Pulmonary artery endothelial cell (primary cell): ENCODE measurements at regions not wholly inside any gene's neighbourhood (a gene's known extent, or its start where the extent isn't known, plus 50 kb on each side); places are given as distances from the start of the nearest gene placed in this dataset.

Experiments used
- DNase-seq: peaks from one replicate; pipeline ENCODE4 v3.0.0-alpha.2; 2011; ENCODE audit warnings: low read depth, low spot score

DNA sequence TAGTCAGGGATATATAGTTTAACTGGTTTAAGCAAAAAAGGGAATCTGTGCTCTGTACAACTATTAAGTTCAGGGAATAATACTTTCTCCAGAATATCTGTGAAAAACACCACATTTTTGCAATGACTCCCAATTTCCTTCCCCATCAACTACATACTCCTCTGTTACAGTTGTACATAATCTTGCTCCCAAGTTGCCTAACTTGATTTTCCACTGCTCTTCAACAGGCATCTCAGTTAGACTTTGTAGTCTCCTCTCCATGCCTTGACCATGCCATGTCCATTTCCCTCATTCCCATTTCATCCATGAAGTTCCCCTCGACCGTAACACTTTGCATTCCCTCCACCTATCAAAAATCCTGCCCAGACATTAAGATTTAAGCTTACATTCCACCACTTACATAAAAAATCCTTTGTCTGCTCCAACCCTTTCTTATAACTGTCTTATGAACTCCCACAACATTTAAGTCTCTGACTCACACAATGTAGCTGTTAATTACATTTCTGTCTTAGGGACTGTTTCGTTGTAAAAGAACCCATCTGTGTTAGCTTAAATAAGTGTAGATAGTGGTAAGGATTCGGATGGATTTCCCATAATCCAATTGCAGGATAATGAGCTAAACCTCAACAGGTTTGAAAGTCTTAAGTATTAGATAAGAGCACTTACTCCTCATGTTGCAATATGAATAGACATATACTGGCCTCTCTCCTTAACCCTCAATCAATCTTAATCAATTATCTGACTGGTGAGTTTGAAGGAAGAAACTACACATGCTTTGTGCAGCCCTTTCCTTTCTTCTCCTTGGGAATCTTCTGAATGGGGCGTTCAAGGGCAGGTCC is 156.5 kb downstream of the PAWR start:
- no peak for DNase-seq

DNA sequence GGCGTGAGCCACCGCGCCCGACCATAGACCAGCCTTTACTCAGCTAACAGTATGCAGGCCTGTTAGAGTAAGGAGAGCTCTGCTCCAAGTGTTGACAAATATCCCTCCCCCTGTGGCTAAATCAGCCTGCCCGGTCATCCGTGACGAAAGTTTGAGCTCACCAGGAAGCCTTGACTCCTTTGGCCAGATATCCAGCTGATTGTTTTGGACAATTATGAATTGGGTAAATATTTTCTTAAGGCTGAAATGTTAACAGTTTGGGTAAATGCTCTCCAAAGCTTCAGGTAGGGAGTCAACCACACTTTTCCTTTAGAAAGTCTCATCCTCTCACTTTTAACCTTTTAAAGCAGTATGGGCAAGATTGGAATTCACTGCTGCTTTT is 157.9 kb downstream of the PAWR start:
- DNase-seq, result no peak

DNA sequence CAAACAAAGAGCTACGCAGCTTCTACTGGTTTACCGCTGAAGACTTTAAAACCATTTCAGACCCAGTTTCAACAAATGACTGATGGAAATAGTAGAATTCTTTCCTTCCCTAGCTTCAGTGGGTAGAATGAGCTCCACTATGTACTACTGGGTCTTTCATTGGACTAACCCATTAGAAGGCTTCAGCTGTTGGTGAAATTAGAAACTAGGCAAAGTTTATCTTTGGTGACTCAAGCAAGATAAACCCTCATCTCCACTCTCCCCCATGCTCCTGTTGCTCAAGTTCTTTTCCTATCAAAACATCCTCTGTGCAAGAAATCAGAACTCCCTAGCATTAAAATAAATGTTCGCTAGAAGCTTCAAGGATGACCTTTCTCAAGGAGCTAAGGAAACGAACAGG is 159.2 kb downstream of the PAWR start:
- DNase-seq, result no peak

DNA sequence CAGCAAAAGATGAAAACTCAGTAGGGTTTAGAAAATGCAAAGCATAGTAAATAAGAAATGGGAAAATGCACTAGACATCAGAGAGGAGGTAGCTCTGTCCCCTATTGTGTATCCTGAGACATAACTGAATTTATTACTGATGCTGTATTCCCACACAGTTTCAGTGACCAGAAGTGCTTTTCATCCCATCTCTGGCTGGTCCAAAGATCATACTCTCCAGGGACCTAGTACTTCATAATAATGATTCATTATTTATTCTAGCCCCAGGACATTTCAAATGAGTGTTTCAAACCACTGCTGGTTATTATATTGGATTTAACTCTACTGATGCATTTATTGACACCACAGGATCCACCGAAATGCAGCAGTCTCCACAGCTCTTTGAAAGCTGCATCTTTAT is 163.3 kb downstream of the PAWR start:
- DNase-seq, result no peak

DNA sequence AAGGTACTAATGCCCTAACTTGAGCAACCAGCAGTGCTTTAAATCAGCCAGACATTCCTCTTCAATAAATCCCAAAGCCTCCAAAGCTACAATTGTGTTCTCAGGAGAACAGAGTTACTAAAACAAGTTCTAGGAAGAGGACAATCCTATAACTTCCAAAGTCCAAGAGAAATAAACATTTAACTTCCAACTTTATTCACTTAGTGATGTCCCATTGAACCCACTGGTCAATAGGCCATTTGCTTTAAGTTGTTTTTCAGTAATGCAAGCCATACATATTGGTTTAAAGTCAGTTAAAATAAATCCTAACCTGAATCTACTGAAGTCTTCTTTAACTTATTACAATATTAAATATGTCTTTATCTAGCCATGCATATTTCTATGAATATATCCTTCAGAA is 165.4 kb downstream of the PAWR start:
- DNase-seq, result no peak

DNA sequence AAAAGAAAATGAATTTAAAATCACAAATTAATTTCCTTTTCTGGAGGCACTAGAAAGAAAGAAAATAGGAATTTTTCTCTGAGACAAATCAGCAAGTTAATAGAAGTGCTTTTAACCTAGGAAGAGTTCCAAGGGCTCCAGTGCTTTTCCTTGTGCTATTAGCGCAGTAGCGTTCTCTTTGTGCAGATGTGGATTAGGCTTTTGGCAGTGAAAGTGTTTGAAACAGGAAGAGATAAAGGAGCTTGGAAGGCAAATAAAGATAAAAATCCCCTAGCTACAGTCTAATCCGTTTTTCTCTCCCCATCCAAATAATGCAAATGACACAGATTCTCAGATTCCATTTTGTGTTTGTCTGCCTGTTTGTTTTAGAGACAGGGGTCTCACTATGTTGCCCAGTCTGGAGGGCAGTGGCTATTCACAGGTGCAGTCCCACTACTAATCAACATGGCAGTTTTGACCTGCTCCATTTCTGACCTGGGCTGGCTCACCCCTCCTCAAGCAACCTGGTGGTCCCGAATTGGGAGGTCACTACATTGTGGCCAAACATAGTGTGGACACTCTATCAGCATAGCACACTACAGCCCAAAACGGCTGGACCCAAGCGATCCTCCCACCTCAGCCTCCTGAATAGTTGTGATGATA is 166.1 kb downstream of the PAWR start:
- DNase-seq, result no peak

DNA sequence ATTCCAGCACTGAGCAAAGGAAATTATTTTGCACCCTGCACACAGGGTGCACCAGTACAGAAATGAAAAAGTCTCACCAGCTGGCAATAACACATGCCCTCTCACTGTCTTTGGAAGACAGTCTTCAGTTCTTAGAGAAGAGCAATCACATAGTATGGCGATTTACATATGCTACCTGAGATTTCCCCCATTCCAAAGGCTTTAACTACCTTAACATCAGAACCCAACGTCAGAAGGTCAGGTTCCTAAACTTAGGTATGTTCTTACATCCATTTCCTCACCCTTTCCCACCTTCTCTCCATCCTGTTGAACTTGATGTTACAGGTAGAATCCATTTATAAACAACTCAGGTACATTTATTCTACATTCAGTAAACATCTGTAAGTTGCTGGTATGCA is 167.8 kb downstream of the PAWR start:
- DNase-seq, result no peak

DNA sequence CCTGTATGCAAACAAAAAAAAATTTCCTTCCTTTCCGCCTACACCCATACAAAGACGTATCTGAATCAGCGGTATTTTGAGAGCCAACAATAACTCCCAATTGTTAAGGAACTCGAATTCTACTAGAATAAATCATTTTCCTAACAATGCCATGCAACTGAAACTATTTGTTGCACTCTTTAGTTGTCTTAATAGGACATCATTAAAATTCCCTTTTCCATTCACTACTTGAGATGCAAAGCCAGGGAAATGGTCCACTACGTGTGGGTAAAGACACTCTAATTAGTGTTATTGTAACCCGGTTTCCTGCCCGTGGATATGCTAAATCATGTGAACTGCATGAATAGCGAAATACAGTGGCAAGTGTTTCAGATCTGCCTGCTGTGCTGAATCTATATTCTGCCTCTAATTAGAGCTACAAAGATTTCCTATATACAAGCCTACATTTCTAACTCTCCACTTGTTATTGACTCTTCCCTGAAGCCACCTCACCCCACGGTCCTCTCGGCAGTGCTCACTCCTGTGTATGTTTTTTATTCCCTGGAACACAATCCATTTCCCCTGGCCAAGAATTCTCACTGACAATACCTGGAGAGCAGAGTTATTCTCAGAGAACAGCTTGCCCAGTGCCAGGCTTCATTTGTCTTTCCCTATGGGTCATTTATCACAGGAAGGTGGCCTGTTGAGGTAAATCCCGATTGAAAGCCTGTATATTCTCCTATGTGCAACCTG is 168.3 kb downstream of the PAWR start:
- peak; percentile 33 for DNase-seq

DNA sequence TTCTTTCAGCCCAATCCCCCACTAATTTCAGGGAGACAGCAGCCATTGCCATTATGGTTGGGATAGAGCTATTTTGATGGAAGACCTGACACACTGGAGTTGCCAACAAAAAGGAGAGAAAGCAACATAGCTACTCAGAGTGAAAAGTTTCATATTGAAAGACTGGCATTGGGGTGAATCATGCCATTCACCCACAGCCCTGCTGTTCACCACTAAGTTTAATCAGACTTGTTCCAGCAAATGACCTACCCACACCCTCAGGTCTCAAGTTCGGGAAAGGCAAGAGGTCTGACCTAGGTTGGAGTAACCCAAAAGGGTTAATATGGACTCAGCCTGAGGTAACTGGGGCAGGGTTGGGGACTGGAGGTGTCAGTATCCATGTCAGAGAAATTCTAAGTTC is 169.2 kb downstream of the PAWR start:
- DNase-seq, result no peak

DNA sequence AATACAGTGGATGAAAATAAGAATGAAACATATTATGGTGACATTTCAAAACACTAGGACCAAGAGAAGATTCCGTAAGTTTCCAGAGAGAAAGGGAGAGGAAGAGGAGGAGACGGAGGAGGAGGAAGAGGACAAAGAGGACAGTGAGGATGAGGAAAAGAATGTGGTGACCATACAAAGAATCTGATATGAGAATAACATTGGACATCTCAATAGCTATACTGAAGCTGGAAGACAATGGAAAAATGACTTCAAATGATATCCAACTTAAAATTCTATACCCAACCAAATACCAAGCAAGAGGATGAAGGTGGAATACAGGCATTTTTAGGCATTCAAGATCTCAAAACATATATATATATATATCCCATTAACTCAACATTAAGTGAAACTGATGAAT is 173.4 kb downstream of the PAWR start:
- DNase-seq, result no peak

DNA sequence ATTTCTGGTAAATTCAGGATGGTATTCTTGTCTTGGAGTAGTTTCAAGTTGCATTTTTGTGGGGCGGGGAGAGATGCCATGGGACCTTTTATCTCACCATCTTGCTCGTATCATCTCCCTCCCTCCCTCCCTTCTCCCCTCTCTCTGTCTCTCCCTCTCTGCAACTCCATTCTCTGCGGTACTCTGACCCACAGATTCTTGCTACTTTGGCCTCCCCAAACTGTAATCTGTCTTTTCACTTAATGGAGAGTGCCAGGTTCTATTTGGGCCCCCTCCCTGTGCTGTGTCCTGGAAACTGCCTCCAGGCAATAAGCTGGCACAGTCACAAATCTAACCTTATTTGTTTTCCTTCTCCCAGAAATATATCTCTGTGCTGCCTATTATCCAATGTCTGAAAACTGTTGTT is 175.2 kb downstream of the PAWR start:
- DNase-seq, result no peak

DNA sequence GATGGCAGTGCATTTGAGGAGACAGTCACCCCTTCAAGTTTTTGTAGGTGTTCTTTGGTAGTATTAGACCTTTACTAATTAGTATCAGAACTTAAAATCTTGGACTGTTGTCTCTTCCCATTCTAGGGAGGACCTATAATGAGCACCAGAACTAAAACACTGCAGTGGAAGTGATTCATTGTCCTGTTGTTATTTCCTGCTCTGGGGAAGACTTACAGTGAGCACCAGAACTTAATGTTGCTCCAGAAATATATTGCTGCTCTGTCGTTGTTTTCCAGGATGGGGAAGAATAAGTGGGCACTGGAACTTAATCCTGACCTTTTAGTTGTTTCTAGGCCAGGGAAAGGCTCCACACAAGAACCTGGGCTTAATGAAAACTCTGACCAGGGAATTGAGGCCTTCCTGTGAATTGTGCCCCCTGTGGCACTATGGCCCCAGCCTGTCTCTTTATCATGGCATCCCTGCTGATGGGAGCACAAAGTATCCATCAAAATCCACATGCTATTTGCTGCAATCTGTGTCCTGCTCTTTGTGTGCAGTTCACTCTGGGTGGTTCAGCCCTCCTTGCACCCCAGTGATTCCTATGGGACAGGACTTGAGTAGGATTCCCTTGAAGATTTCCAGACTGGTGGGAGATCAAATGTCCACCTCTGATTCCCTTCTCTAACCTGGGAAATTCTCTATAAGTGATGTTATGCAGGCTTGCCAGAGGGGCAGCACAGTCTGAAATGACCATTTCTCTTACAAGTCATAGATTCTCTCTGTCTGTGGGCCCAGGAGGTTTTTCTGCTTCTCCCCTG is 175.8 kb downstream of the PAWR start:
- peak; percentile 50 for DNase-seq

DNA sequence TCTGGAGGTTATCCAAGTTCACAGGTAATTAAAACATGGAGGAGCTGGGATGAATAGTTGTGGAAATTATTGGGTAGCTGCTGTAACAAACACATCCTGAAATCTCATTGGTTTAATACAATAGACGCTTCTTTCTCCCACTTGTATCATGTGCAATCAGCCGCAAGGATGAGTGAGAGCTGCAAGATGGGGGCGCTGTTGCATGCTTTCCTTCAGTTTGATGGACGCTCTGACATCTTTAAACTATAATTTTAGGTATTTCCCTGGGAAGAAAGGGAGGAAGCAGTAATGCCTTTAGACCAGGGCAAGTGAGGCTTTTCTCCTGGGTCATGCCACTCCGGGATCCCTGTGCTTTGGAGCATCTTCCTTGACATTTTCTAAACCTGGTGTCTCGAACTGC is 178.7 kb downstream of the PAWR start:
- DNase-seq, result no peak

DNA sequence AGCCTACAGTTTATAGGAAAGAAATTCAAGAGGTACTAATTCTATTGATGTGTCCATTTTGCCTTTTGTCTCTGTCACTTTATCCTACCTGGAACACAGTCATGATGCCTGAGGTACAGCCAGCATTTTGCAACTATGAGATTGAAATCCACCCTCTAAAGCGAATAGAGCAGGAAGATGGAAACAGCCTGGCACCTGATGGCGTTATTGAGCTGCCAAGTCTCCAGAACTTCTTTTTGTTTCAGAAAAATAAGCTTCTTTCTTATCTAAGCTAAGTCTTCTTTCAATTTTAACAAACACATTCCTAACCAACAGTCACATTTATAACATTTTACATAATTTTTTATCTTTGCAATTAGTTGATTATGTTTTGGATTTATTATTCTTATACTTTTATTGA is 182.1 kb downstream of the PAWR start:
- DNase-seq, result no peak
